ENCODE measurements at regions not wholly inside any gene's neighbourhood (a gene's known extent, or its start where the extent isn't known, plus 50 kb on each side); places are given as distances from the start of the nearest gene placed in this dataset.

DNA sequence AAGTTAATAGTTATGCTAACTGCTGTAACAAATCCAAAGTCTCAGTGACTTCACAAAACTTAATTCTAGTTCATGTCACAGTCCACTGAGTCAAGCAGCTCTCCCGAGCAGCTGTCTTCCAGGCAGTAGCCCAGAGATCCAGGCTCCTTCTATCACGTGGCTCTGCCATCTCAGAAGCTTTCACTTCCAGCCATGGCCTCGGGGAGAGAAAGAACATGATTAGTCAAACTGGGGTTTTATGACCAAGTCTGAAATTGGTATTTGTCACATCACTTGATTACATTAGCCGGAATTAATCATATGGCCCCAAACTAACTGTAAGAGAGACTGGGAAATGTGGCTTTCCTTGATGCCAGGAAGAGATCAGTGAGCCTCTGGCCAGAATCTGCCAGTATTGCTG lies 70.2 kb upstream of the DGKG start:
- no peak for TF ChIP-seq POLR2A (IDR thresholded peaks at IDR 0.05)
- TF ChIP-seq, protein P1, sequence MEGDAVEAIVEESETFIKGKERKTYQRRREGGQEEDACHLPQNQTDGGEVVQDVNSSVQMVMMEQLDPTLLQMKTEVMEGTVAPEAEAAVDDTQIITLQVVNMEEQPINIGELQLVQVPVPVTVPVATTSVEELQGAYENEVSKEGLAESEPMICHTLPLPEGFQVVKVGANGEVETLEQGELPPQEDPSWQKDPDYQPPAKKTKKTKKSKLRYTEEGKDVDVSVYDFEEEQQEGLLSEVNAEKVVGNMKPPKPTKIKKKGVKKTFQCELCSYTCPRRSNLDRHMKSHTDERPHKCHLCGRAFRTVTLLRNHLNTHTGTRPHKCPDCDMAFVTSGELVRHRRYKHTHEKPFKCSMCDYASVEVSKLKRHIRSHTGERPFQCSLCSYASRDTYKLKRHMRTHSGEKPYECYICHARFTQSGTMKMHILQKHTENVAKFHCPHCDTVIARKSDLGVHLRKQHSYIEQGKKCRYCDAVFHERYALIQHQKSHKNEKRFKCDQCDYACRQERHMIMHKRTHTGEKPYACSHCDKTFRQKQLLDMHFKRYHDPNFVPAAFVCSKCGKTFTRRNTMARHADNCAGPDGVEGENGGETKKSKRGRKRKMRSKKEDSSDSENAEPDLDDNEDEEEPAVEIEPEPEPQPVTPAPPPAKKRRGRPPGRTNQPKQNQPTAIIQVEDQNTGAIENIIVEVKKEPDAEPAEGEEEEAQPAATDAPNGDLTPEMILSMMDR (IDR thresholded peaks at IDR 0.05): no peak
